Panc1 (cell line): ENCODE measurements at regions not wholly inside any gene's neighbourhood (a gene's known extent, or its start where the extent isn't known, plus 50 kb on each side); places are given as distances from the start of the nearest gene placed in this dataset.

ENCODE experiments used
- TF ChIP-seq, protein P1 (sequence below): fragments of 450-650 bp; IDR thresholded peaks from 2 replicates; pipeline ENCODE4 v1.5.1; 2017; ENCODE audit warnings: mild to moderate bottlenecking
- TF ChIP-seq, protein P2 (sequence below), 2 experiments: IDR thresholded peaks; 2 replicates each; pipeline ENCODE4 v1.6.1; 2011 to 2012; ENCODE audit warnings: low read depth in 2 of 2, control low read depth in 1 of 2, low read length in 1 of 2, mild to moderate bottlenecking in 1 of 2, moderate library complexity in 1 of 2; ENCODE audit not compliant: insufficient read depth in 1 of 2

DNA sequence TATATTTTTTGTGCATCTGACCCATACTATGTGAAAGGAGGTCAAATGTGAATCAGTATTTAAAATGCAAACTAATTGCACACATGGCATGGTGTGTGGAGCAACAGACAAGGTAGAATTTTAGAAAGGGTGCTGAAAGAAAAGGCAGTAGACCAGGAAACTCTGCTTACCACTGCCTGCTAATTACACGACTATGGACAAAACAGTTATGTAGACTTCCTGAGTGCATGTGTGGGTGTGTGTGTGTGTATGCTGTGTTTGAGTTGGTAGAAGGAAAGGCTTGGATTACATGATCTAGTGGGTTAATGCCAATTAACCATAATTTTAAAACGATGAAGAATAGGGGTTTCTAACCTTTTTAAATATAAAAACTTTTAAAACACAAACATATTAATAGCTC lies 349.9 kb downstream of the SH3GL2 start:
- TF ChIP-seq, protein P1, sequence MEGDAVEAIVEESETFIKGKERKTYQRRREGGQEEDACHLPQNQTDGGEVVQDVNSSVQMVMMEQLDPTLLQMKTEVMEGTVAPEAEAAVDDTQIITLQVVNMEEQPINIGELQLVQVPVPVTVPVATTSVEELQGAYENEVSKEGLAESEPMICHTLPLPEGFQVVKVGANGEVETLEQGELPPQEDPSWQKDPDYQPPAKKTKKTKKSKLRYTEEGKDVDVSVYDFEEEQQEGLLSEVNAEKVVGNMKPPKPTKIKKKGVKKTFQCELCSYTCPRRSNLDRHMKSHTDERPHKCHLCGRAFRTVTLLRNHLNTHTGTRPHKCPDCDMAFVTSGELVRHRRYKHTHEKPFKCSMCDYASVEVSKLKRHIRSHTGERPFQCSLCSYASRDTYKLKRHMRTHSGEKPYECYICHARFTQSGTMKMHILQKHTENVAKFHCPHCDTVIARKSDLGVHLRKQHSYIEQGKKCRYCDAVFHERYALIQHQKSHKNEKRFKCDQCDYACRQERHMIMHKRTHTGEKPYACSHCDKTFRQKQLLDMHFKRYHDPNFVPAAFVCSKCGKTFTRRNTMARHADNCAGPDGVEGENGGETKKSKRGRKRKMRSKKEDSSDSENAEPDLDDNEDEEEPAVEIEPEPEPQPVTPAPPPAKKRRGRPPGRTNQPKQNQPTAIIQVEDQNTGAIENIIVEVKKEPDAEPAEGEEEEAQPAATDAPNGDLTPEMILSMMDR, result no peak
- TF ChIP-seq, protein P2, sequence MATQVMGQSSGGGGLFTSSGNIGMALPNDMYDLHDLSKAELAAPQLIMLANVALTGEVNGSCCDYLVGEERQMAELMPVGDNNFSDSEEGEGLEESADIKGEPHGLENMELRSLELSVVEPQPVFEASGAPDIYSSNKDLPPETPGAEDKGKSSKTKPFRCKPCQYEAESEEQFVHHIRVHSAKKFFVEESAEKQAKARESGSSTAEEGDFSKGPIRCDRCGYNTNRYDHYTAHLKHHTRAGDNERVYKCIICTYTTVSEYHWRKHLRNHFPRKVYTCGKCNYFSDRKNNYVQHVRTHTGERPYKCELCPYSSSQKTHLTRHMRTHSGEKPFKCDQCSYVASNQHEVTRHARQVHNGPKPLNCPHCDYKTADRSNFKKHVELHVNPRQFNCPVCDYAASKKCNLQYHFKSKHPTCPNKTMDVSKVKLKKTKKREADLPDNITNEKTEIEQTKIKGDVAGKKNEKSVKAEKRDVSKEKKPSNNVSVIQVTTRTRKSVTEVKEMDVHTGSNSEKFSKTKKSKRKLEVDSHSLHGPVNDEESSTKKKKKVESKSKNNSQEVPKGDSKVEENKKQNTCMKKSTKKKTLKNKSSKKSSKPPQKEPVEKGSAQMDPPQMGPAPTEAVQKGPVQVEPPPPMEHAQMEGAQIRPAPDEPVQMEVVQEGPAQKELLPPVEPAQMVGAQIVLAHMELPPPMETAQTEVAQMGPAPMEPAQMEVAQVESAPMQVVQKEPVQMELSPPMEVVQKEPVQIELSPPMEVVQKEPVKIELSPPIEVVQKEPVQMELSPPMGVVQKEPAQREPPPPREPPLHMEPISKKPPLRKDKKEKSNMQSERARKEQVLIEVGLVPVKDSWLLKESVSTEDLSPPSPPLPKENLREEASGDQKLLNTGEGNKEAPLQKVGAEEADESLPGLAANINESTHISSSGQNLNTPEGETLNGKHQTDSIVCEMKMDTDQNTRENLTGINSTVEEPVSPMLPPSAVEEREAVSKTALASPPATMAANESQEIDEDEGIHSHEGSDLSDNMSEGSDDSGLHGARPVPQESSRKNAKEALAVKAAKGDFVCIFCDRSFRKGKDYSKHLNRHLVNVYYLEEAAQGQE (IDR thresholded peaks at IDR 0.05; ENCODE audit: insufficient read depth in 1 of 2, low read depth in 2 of 2, low read length in 1 of 2), result no peak
